ENCODE measurements at regions not wholly inside any gene's neighbourhood (a gene's known extent, or its start where the extent isn't known, plus 50 kb on each side); places are given as distances from the start of the nearest gene placed in this dataset.
A peak's percentile ranks its signal among the peaks of the same experiment; 100 is the strongest.
"Not testable (repeated sequence)": the region's sequence is repeated elsewhere in the genome, so short reads cannot be mapped to it uniquely, and the experiment has no call there.

DNA sequence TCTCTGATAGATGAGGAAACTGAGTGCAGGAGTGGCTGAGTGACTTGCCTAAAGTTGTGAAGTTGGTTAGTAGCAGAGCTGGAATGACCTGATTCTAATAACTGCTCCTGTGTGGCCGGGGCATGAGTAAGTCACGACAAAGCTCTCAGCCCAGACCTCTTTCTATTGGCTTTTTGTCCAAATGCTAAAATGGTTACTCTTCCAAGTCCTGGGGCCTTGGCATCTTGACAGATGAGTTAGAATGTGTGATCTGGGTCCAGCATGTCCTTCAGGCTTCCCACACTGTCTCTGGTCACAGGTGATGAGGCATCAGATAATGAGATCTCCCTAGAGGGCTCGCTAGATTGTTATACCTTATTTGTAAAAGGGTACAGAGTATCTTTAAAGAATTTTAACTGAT is 260.5 kb upstream of the CHAC2 start:
- H3K4me2 ChIP-seq (ENCODE audit: insufficient read depth, low read length, poor library complexity, severe bottlenecking); H3K27me3 ChIP-seq (ENCODE audit: control insufficient read depth in 3 of 3, insufficient read depth in 3 of 3, low read depth in 1 of 3, low read length in 3 of 3); H3K4ac ChIP-seq (ENCODE audit: low read length); H3K18ac ChIP-seq (ENCODE audit: low read length); H3K4me3 ChIP-seq (ENCODE audit: low read length in 2 of 2); H3K9me3 ChIP-seq (replicated peaks in 1 of 2; ENCODE audit: control insufficient read depth in 2 of 2, insufficient read depth in 1 of 2, low read depth in 1 of 2, low read length in 2 of 2); H4K91ac ChIP-seq (ENCODE audit: low read depth, low read length, poor library complexity); H3K9ac ChIP-seq (ENCODE audit: low read depth, low read length, poor library complexity); H2BK5ac ChIP-seq (ENCODE audit: low read length); H2AFZ ChIP-seq (ENCODE audit: low read length); H3K14ac ChIP-seq (ENCODE audit: low read length); DNase-seq (ENCODE audit: low spot score); H3K36me3 ChIP-seq (replicated peaks in 1 of 2; ENCODE audit: control insufficient read depth in 2 of 2, insufficient read depth in 2 of 2, low read length in 2 of 2); H2BK120ac ChIP-seq (ENCODE audit: low read depth, low read length); H2BK12ac ChIP-seq (ENCODE audit: low read length); H2BK15ac ChIP-seq (ENCODE audit: low read length); H4K8ac ChIP-seq (ENCODE audit: low read depth, low read length); H3K23ac ChIP-seq (ENCODE audit: low read depth, low read length, poor library complexity); H2AK5ac ChIP-seq (ENCODE audit: low read depth, low read length); H3K79me1 ChIP-seq (ENCODE audit: low read depth, low read length); H3K27ac ChIP-seq (replicated peaks; ENCODE audit: low read length): not testable (repeated sequence)
- peaks cover 0 to 13% of the 10 kb centered on the region in 2 donors for H3K4me1 ChIP-seq (ENCODE audit: control insufficient read depth in 2 of 2, insufficient read depth in 1 of 2, low read depth in 1 of 2, low read length in 2 of 2)
- no CpG with 5 or more reads among the region's 3 CpGs for WGBS, 2 donors (ENCODE audit: extremely low coverage in 2 of 2, insufficient read length in 2 of 2, insufficient replicate concordance in 1 of 2)

DNA sequence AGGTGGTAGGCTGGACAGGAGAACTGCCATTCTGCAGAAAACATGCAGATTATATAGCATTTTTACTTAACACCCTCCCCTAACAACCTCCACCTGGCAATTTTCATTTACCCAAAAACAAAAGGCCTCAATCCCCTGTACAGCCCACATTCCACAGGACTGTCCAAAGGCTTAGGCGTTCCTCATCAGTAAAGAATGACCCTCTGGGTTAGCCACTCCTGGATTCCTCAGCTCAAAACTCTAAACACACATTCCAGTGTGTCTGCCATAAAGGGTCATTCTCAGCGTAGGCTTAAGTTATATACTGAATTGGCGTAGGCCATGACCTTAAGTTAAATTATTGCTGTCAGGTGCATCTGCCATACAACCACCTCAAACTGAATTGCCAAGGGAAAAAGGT is 261.8 kb upstream of the CHAC2 start:
- H2BK12ac ChIP-seq (ENCODE audit: low read length) = no peak overlapping the region
- no peak overlapping the region for H3K14ac ChIP-seq (ENCODE audit: low read length)
- no peak overlapping the region for H2AK5ac ChIP-seq (ENCODE audit: low read depth, low read length)
- no peak overlapping the region for H3K4me3 ChIP-seq (ENCODE audit: low read length in 2 of 2)
- no peak overlapping the region for H2AFZ ChIP-seq (ENCODE audit: low read length)
- no peaks in the 10 kb centered on the region for H3K79me1 ChIP-seq (ENCODE audit: low read depth, low read length)
- no peak for DNase-seq (ENCODE audit: low spot score)
- H2BK120ac ChIP-seq (ENCODE audit: low read depth, low read length) = no peak overlapping the region
- no peak overlapping the region for H4K8ac ChIP-seq (ENCODE audit: low read depth, low read length)
- no peak overlapping the region for H3K4me2 ChIP-seq (ENCODE audit: insufficient read depth, low read length, poor library complexity, severe bottlenecking)
- no peaks in the 10 kb centered on the region for H3K27me3 ChIP-seq (ENCODE audit: control insufficient read depth in 3 of 3, insufficient read depth in 3 of 3, low read depth in 1 of 3, low read length in 3 of 3)
- no peaks in the 10 kb centered on the region for H3K36me3 ChIP-seq (replicated peaks in 1 of 2; ENCODE audit: control insufficient read depth in 2 of 2, insufficient read depth in 2 of 2, low read length in 2 of 2)
- H3K9ac ChIP-seq (ENCODE audit: low read depth, low read length, poor library complexity) = no peak overlapping the region
- no CpG with 5 or more reads among the region's 3 CpGs for WGBS, 2 donors (ENCODE audit: extremely low coverage in 2 of 2, insufficient read length in 2 of 2, insufficient replicate concordance in 1 of 2)
- no peak overlapping the region for H3K4ac ChIP-seq (ENCODE audit: low read length)
- peak overlapping the region; percentile 16 for H3K27ac ChIP-seq (replicated peaks; ENCODE audit: low read length)
- H3K9me3 ChIP-seq (replicated peaks in 1 of 2; ENCODE audit: control insufficient read depth in 2 of 2, insufficient read depth in 1 of 2, low read depth in 1 of 2, low read length in 2 of 2) = no peaks in the 10 kb centered on the region
- H3K4me1 ChIP-seq (ENCODE audit: control insufficient read depth in 2 of 2, insufficient read depth in 1 of 2, low read depth in 1 of 2, low read length in 2 of 2) = peaks cover 0 to 13% of the 10 kb centered on the region in 2 donors
- H3K18ac ChIP-seq (ENCODE audit: low read length) = no peak overlapping the region
- H2BK15ac ChIP-seq (ENCODE audit: low read length) = no peak overlapping the region
- no peak overlapping the region for H3K23ac ChIP-seq (ENCODE audit: low read depth, low read length, poor library complexity)
- no peak overlapping the region for H4K91ac ChIP-seq (ENCODE audit: low read depth, low read length, poor library complexity)
- no peak overlapping the region for H2BK5ac ChIP-seq (ENCODE audit: low read length)

DNA sequence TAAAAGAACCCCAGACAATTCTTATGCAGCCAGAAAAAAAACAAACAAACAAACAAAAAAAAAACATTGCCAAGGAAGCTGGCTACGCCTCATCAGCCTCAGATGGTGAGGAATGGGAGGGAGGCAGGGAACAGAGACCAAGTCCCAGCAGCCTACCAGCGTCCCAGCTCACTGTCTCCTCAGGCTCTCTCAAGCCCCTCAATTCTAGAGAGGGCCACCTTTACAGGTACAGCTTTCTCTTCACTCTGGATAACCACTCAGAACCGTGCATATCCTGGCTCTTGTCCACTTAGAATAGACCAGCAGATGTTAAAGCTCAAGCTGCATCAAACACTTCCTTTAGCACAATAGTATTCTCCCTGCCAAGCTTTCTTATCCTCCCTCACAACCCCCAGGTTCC is 263.1 kb upstream of the CHAC2 start:
- no peak overlapping the region for H2BK120ac ChIP-seq (ENCODE audit: low read depth, low read length)
- H3K27me3 ChIP-seq (ENCODE audit: control insufficient read depth in 3 of 3, insufficient read depth in 3 of 3, low read depth in 1 of 3, low read length in 3 of 3) = no peaks in the 10 kb centered on the region
- no peak for DNase-seq (ENCODE audit: low spot score)
- H3K9me3 ChIP-seq (replicated peaks in 1 of 2; ENCODE audit: control insufficient read depth in 2 of 2, insufficient read depth in 1 of 2, low read depth in 1 of 2, low read length in 2 of 2) = no peaks in the 10 kb centered on the region
- H2AFZ ChIP-seq (ENCODE audit: low read length) = no peak overlapping the region
- H2AK5ac ChIP-seq (ENCODE audit: low read depth, low read length) = no peak overlapping the region
- H2BK5ac ChIP-seq (ENCODE audit: low read length) = no peak overlapping the region
- no peak overlapping the region for H3K23ac ChIP-seq (ENCODE audit: low read depth, low read length, poor library complexity)
- H3K14ac ChIP-seq (ENCODE audit: low read length) = no peak overlapping the region
- no peak overlapping the region for H2BK15ac ChIP-seq (ENCODE audit: low read length)
- H3K4me1 ChIP-seq (ENCODE audit: control insufficient read depth in 2 of 2, insufficient read depth in 1 of 2, low read depth in 1 of 2, low read length in 2 of 2) = peaks cover 0 to 11% of the 10 kb centered on the region in 2 donors
- H2BK12ac ChIP-seq (ENCODE audit: low read length) = no peak overlapping the region
- H3K79me1 ChIP-seq (ENCODE audit: low read depth, low read length) = no peaks in the 10 kb centered on the region
- no peak overlapping the region for H3K4me3 ChIP-seq (ENCODE audit: low read length in 2 of 2)
- H3K18ac ChIP-seq (ENCODE audit: low read length) = no peak overlapping the region
- no peak overlapping the region for H4K91ac ChIP-seq (ENCODE audit: low read depth, low read length, poor library complexity)
- no CpG with 5 or more reads among the region's 3 CpGs for WGBS, 2 donors (ENCODE audit: extremely low coverage in 2 of 2, insufficient read length in 2 of 2, insufficient replicate concordance in 1 of 2)
- H3K27ac ChIP-seq (replicated peaks; ENCODE audit: low read length) = no peak overlapping the region
- no peak overlapping the region for H3K4me2 ChIP-seq (ENCODE audit: insufficient read depth, low read length, poor library complexity, severe bottlenecking)
- H4K8ac ChIP-seq (ENCODE audit: low read depth, low read length) = no peak overlapping the region
- H3K36me3 ChIP-seq (replicated peaks in 1 of 2; ENCODE audit: control insufficient read depth in 2 of 2, insufficient read depth in 2 of 2, low read length in 2 of 2) = no peaks in the 10 kb centered on the region
- H3K4ac ChIP-seq (ENCODE audit: low read length) = no peak overlapping the region
- no peak overlapping the region for H3K9ac ChIP-seq (ENCODE audit: low read depth, low read length, poor library complexity)

DNA sequence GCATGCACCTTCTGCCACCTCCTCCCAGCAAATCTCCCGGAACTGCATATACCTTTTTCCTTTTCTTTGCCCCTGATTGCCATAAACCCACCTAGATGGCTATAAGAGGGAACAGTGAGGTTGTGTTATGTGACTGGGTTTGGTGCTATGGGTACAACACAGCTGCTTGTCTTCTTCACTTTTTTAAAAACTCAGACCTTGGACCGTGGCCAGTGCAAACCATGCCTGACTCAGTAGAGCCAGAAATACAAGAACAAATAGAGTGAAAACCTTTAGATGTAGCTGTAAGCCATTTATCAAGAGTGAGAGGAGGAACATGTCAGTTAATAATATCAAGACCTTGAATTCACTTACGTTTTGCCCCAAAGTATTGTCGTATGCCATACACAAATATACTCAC is 267.4 kb upstream of the CHAC2 start:
- H3K14ac ChIP-seq (ENCODE audit: low read length) = no peak overlapping the region
- peaks cover 0 to 3% of the 10 kb centered on the region in 2 donors for H3K4me1 ChIP-seq (ENCODE audit: control insufficient read depth in 2 of 2, insufficient read depth in 1 of 2, low read depth in 1 of 2, low read length in 2 of 2)
- no peaks in the 10 kb centered on the region for H3K79me1 ChIP-seq (ENCODE audit: low read depth, low read length)
- no peaks in the 10 kb centered on the region for H3K9me3 ChIP-seq (replicated peaks in 1 of 2; ENCODE audit: control insufficient read depth in 2 of 2, insufficient read depth in 1 of 2, low read depth in 1 of 2, low read length in 2 of 2)
- no peak overlapping the region for H4K8ac ChIP-seq (ENCODE audit: low read depth, low read length)
- no peak overlapping the region for H4K91ac ChIP-seq (ENCODE audit: low read depth, low read length, poor library complexity)
- H2AK5ac ChIP-seq (ENCODE audit: low read depth, low read length) = no peak overlapping the region
- no peak overlapping the region for H2BK5ac ChIP-seq (ENCODE audit: low read length)
- no peaks in the 10 kb centered on the region for H3K36me3 ChIP-seq (replicated peaks in 1 of 2; ENCODE audit: control insufficient read depth in 2 of 2, insufficient read depth in 2 of 2, low read length in 2 of 2)
- no peak overlapping the region for H3K27ac ChIP-seq (replicated peaks; ENCODE audit: low read length)
- H3K23ac ChIP-seq (ENCODE audit: low read depth, low read length, poor library complexity) = no peak overlapping the region
- no peak overlapping the region for H2BK120ac ChIP-seq (ENCODE audit: low read depth, low read length)
- no peaks in the 10 kb centered on the region for H3K27me3 ChIP-seq (ENCODE audit: control insufficient read depth in 3 of 3, insufficient read depth in 3 of 3, low read depth in 1 of 3, low read length in 3 of 3)
- H3K4me2 ChIP-seq (ENCODE audit: insufficient read depth, low read length, poor library complexity, severe bottlenecking) = no peak overlapping the region
- H3K4me3 ChIP-seq (ENCODE audit: low read length in 2 of 2) = no peak overlapping the region
- H3K18ac ChIP-seq (ENCODE audit: low read length) = no peak overlapping the region
- no peak overlapping the region for H3K4ac ChIP-seq (ENCODE audit: low read length)
- no CpG with 5 or more reads among the region's 4 CpGs for WGBS, 2 donors (ENCODE audit: extremely low coverage in 2 of 2, insufficient read length in 2 of 2, insufficient replicate concordance in 1 of 2)
- no peak overlapping the region for H3K9ac ChIP-seq (ENCODE audit: low read depth, low read length, poor library complexity)
- no peak for DNase-seq (ENCODE audit: low spot score)
- no peak overlapping the region for H2BK12ac ChIP-seq (ENCODE audit: low read length)
- H2BK15ac ChIP-seq (ENCODE audit: low read length) = no peak overlapping the region
- H2AFZ ChIP-seq (ENCODE audit: low read length) = no peak overlapping the region

Measured in neuronal stem cell (in vitro differentiated cells).